NB4 (cell line): ENCODE measurements at regions not wholly inside any gene's neighbourhood (a gene's known extent, or its start where the extent isn't known, plus 50 kb on each side); places are given as distances from the start of the nearest gene placed in this dataset.

Experiments used
- CTCF ChIP-seq: IDR thresholded peaks from one replicate; pipeline ENCODE4 v1.5.1; 2012; ENCODE audit warnings: low read depth, low read length
- MYC ChIP-seq: IDR thresholded peaks from 2 replicates; pipeline ENCODE4 v1.6.1; 2011; ENCODE audit warnings: low read depth, low read length
- POLR2A ChIP-seq: IDR thresholded peaks from 2 replicates; pipeline ENCODE4 v1.6.1; 2011; ENCODE audit warnings: mild to moderate bottlenecking; ENCODE audit not compliant: insufficient read length; ENCODE audit errors: extremely low read depth

GRCh38 chr20:39916236-39916765, 772.7 kb downstream of the MAFB start:
- no peak for TF ChIP-seq CTCF
- TF ChIP-seq POLR2A: no peak
- no peak for TF ChIP-seq MYC
